D721Med (cell line): ENCODE measurements at regions not wholly inside any gene's neighbourhood (a gene's known extent, or its start where the extent isn't known, plus 50 kb on each side); places are given as distances from the start of the nearest gene placed in this dataset.

Experiments
- DNase-seq: peaks from one replicate; pipeline ENCODE4 v3.0.0; 2011; ENCODE audit warnings: low spot score; ENCODE audit not compliant: insufficient read length
- FAIRE-seq: peaks from 2 replicates; lab custom pipeline; 2011; peaks lifted over from hg19 to GRCh38; lab: Jason Lieb, UNC
- TF ChIP-seq, protein P1 (sequence below): IDR thresholded peaks from 2 replicates; pipeline ENCODE4 v1.5.1; 2012; ENCODE audit warnings: mild to moderate bottlenecking, control low read depth; ENCODE audit not compliant: insufficient read depth; ENCODE audit errors: missing control alignments

DNA sequence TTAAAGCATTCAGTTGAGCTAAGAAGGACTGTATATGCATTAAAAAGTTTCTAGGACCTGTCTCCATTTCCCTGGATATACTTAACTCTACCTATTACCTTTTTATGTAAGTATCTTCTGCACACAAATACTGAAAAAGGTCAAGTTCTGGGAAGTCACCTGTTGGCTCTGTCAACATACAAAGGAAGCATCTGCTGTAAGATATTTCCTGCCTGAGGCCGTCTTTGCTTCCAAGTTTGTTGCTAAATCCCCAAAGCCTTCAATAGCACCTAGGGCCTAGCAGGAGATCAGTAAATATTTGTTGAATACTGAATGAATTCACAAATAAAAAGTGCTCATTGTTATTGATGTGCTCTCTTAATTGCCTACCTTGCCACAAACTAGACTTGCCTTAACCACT, 188.4 kb downstream of the DUSP6 start:
- TF ChIP-seq, protein P1, sequence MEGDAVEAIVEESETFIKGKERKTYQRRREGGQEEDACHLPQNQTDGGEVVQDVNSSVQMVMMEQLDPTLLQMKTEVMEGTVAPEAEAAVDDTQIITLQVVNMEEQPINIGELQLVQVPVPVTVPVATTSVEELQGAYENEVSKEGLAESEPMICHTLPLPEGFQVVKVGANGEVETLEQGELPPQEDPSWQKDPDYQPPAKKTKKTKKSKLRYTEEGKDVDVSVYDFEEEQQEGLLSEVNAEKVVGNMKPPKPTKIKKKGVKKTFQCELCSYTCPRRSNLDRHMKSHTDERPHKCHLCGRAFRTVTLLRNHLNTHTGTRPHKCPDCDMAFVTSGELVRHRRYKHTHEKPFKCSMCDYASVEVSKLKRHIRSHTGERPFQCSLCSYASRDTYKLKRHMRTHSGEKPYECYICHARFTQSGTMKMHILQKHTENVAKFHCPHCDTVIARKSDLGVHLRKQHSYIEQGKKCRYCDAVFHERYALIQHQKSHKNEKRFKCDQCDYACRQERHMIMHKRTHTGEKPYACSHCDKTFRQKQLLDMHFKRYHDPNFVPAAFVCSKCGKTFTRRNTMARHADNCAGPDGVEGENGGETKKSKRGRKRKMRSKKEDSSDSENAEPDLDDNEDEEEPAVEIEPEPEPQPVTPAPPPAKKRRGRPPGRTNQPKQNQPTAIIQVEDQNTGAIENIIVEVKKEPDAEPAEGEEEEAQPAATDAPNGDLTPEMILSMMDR = no peak
- FAIRE-seq (no peak), DNase-seq (no peak)

DNA sequence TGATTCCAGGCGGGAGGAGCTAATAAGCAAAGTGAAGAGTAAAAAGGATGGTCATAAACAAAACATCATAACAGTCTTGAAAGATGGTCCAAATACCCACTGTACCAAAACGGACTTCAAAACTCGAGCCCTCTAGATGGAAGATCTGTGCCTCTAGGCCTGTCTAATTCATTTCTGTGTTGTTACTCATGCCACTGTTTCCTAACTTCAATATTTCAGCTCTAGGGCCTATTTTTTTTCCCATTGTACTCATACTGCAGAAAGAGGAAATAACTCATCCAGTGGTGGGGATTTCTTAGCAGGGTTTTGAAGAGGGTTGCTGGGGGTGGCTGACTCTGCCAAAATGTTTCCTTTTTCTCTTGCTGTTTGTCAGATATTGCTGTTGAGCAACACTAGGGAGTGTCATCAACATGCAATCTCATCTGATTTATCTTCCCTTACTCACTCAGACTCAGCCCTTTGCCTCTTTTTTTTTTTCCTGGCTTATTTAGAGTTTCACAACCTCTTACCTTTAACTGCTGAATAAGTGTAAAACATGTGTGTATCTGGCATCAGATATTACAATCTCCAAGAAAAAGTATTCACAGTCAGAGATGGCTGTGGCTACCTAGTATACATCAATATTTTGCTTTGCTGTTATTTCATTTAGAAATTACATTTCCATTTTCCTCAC, 189.6 kb downstream of the DUSP6 start:
- DNase-seq (no peak), FAIRE-seq (no peak)
- TF ChIP-seq, protein P1 = no peak

DNA sequence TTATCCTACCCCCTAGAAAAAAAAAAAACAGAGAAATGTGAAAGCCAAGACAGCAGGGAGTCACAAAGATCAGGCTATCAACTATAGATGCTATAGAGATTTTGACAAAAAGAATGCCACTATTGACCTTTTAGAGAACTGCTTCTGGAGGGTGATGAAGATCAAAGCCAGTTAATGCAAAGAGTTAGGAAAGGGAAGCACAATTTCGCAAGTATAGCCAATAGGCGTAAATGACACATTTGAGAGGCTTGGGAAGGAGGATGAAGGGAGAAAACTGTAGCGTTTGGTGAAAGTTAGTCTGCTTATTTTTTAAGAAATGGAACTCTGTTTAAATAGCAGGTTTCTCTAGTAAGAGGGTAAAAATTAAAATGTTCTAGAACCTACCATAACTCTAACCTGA, 190.7 kb downstream of the DUSP6 start:
- DNase-seq (no peak), FAIRE-seq (no peak)
- TF ChIP-seq, protein P1 = no peak

DNA sequence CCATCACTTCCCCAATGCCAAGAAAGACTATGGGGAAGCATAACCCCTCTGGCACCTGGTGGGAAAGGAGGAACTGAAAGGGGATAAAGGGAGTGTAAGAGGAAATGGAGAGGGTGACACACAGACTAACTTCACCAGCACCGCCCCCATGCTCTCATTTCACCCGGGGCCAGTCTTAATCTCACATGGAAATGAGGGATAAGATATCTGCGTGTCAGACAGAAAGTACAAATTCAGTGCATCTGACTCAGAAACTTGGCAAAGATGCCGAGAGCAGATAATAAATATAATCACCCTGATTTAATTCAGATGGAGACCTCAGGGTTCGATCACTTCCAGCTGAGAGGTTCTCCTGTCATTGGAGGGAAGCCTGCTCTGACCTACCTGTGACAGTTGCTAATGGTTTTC, 191.6 kb downstream of the DUSP6 start:
- FAIRE-seq (no peak), DNase-seq (no peak)
- TF ChIP-seq, protein P1 = no peak

DNA sequence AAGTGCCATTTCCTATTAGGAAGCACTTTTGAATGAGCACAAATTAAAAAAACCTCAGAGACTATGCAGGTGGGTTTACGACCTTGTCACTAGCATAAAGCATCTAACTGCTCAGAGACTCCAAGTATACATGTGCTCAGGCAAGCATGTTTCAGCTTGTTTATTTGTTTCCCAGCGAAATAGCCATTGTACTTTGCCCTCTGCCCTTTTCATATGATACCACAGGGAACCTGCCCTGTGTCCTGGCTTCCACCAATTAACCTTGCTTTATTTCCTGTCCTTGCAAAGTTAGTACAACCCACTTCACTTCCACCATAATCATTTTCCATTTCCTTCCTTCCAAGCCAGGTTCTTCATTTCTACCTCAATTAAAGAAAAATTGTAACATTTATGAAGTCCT, 194.9 kb downstream of the DUSP6 start:
- DNase-seq (no peak), FAIRE-seq (no peak)
- TF ChIP-seq, protein P1 = no peak

DNA sequence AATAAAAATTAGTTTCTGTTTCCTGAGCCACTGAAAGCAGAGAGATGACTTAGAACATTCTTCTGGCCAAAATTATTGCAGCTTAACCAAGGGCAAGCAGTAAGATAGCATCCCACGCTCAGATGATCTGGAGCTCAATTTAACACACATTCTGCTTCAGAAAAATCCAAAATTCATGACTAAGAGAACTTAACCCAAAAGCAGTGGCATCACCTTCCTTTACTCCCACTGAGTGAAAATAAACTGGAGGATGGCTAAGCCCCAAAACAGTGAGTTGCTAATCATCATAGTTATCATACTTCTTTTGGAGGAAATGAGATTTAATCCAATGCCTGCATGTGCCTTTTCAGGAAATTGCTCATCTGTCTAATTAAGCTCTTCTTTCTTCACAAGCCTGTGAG, 195.4 kb downstream of the DUSP6 start:
- DNase-seq (no peak), FAIRE-seq (no peak)
- TF ChIP-seq, protein P1 = no peak

DNA sequence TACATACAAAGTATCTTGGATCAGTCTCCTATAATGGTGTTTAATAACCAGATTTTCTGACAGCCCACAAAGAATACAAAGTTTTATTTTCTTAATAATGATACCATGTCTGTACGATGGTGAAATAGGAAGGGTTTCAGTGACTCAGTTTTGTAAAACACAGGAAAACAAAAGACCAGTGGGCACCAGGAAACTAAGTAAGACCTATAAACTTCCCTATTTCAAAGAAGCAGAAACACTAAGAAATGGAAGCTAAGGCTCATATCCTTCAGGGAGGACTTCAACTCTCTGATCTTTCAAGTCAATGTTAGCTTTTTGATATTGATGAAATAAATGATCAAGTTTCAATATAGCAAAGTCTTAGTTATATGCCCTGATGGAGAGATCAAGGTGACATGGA, 196.0 kb downstream of the DUSP6 start:
- TF ChIP-seq, protein P1 = no peak

More for the DNA sequence above, 196.0 kb downstream of the DUSP6 start:
- no peak for FAIRE-seq
- no peak for DNase-seq
